ENCODE measurements at regions not wholly inside any gene's neighbourhood (a gene's known extent, or its start where the extent isn't known, plus 50 kb on each side); places are given as distances from the start of the nearest gene placed in this dataset.
"Not testable (repeated sequence)": the region's sequence is repeated elsewhere in the genome, so short reads cannot be mapped to it uniquely, and the experiment has no call there.

- no peak for DNase-seq
Observed at GRCh38 chr4:23068756-23069155, 376.0 kb downstream of the GBA3 start.

DNA sequence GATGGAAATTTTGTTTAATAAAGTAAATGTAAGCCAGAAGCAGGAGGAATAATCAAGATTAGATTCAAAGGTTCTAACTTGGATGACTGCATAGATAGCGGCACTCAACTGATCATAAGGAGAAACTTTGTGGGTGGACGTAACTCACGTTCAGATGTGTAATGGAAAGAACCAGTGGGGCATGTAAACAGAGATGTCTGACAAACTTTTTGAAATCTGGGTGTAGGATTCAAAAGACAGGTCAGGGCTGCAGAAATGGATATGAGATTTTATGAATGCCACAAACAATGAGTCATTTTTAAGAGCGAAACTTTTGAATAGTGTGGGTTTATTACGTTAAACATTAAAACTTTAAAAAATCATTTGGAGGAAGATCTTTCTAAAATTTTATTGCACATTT is 375.6 kb downstream of the GBA3 start:
- DNase-seq, result no peak

GRCh38 chr4:23062188-23062587 is 369.5 kb downstream of the GBA3 start:
- no peak for DNase-seq

- no peak for DNase-seq
Observed at GRCh38 chr4:23061431-23061830, 368.7 kb downstream of the GBA3 start.

GRCh38 chr4:23060776-23061175 is 368.0 kb downstream of the GBA3 start:
- no peak for DNase-seq

- DNase-seq, result no peak
Observed at GRCh38 chr4:23058165-23058776, 365.5 kb downstream of the GBA3 start.

DNA sequence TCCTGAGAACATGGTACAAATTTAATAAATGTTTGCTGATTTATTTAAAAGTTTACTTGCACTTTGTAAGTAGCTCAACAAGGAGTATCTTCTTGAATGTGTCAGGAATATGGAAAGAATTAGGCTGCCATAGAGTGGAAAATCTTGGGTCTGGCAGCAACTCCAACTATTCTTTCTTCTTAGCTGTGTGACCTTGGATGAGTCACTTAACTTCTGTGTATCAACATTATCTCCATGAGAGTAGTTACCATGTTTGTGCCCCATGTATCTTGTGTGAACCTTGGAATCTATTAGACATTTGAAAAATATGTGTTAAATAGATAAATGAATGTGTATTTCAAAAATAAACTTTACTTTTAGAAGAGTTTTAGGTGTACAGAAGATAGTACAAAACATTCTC is 348.8 kb downstream of the GBA3 start:
- no peak for DNase-seq

DNA sequence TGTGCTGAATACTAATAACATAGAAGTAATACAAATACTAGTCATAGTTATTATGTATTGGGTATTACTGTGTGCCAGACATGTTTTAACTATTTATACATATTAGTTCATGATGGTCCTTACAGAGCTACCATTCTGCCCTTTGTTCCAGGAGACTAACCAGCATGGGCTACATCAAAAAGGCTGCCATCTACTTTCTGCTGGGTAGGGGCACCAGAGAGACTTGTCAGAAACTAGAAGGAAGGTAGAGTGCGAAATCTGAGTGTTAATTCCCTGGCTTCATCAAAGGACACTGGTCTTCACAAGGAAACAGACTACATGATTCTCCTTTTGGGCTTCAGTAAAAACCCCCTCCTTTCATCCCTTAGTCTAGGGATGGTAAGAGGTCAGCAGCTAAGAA is 347.8 kb downstream of the GBA3 start:
- DNase-seq, result no peak

- no peak for DNase-seq
Observed at GRCh38 chr4:23039818-23040217, 347.1 kb downstream of the GBA3 start.

- DNase-seq, result no peak
Observed at GRCh38 chr4:23038626-23039491, 346.1 kb downstream of the GBA3 start.

GRCh38 chr4:23036921-23037495 is 344.3 kb downstream of the GBA3 start:
- no peak for DNase-seq

GRCh38 chr4:23036503-23036902 is 343.8 kb downstream of the GBA3 start:
- DNase-seq, result no peak

GRCh38 chr4:23035521-23036056 is 342.9 kb downstream of the GBA3 start:
- DNase-seq, result no peak

DNA sequence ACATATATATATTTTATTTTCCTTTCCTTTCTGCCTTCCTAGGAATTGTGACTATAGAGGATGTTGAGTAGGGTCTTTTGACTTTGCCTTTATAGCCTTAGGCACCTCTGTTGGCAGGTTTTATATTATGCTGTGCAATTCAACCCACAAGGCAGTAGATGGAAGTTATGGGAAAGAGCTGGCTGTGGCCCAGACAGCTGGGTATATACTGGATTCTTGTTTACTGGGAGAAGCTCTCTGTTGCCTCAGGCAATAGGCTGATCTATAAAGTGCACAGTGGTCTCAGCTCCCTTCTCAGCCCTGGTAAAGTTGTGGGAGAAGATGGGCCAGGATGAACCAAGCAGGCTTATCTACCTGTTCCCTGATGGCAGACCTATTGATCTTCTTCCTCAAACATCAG is 342.0 kb downstream of the GBA3 start:
- DNase-seq, result no peak

GRCh38 chr4:23033796-23034195 is 341.1 kb downstream of the GBA3 start:
- DNase-seq, result no peak

- DNase-seq, result no peak
Observed at GRCh38 chr4:23028875-23029274, 336.1 kb downstream of the GBA3 start.

GRCh38 chr4:23023666-23024065 is 330.9 kb downstream of the GBA3 start:
- no peak for DNase-seq

GRCh38 chr4:23023121-23023520 is 330.4 kb downstream of the GBA3 start:
- DNase-seq, result no peak

DNA sequence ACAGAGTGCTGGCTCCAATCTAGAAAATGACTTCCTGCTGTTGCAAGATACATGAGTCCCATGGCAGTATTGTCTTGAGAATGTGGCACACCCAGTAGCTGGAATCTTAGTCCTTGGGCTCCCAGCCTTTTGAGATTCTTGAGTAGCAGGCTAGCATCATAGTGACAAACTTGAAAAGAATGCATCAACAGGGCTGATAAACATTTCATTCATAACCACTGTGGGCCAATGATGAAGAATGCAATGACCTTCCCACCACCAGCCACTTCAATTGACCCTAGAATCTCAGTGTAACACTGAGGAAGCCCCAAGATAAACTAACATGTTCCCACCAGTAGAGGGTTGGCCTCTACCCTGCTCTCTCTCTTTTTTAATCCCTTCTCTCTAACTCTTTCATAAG is 329.3 kb downstream of the GBA3 start:
- DNase-seq, result no peak

DNA sequence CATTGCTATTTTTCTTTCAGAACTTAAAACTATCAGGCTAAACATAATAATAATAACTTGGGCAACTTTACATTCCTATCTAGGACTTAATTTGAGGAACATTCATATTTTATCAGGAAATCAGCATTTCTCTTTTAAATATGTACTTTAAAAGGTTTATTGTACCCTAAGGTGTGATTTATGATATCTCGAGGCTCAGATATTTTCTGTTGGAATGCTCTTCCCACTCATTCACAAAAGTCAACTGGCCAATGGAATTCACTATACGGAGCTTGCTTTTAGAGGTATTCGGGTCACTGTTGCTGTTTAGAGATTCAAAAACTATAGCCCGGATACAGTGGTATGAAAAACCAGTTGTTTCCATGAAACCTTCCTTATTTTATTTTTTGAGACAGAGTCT is 328.3 kb downstream of the GBA3 start:
- DNase-seq, result no peak

DNA sequence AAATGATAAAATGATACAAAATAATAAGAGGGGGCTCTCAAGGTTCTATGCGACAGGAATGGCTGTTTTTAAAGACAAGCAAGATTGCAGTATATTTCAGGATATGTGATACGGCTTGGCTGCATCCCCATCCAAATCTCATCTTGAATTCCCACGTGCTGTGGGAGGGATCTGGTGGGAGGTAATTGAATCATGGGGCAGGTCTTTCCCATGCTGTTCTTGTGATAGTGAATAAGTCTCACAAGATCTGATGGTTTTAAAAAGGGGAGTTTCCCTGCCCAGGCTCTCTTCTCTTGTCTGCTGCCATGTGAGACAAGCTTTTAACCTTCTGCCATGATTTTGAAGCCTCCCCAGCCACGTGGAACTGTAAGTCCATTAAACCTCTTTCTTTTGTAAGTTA is 327.7 kb downstream of the GBA3 start:
- not testable (repeated sequence) for DNase-seq

DNA sequence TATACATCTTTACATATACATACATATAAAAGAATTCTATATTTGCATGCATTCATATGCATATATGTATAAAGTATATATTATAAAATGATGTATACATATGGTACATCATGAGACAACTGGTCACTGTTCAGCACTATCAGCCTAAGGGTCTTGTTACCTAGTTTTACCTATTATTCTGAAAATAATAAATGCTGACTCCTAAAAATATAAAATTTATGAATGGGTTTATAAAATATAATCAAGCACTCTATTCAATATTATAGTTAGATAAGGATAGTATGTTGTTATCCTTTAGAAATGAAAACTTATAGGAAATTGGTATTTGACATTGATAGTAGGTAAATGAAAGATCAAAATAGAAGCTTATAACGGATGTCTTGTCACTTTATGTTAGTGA is 324.2 kb downstream of the GBA3 start:
- DNase-seq, result no peak

DNA sequence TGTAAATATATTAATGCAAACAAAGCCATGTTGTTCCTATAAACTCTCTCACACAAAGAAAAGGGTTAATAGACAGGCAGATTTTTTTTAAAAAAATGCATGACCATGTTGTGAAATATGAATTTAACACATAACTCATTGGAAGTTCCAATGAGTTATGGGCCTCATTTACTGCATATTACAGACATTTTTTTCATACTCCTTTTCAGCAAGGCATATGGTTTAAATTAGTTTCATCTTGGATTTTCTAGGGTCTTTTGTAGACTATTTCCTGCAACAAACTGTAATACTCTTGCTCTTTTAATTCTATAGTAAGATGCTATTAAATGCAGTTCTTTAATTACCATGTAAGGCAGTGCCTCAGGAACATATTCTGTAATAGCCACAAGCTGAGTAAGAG is 323.1 kb downstream of the GBA3 start:
- DNase-seq, result no peak

GRCh38 chr4:23009093-23009492 is 316.4 kb downstream of the GBA3 start:
- no peak for DNase-seq

All from stimulated activated CD4-positive, alpha-beta T cell treated with anti-CD3 and anti-CD28 coated beads, Interleukin-2, amount 100 ng/mL, for 48 hours (primary cell).